SH-SY5Y (cell line): ENCODE measurements at regions not wholly inside any gene's neighbourhood (a gene's known extent, or its start where the extent isn't known, plus 50 kb on each side); places are given as distances from the start of the nearest gene placed in this dataset.

ENCODE experiments used
- GATA2 ChIP-seq: IDR thresholded peaks from 2 replicates; pipeline ENCODE4 v1.6.1; 2011; ENCODE audit warnings: mild to moderate bottlenecking, low read depth, low read length
- GATA3 ChIP-seq: IDR thresholded peaks from 2 replicates; pipeline ENCODE4 v1.6.1; 2011; ENCODE audit warnings: low read depth, mild to moderate bottlenecking, low read length, moderate library complexity

- TF ChIP-seq GATA3 (no peak), GATA2 (no peak)
Measured at GRCh38 chr7:12751764-12752163, 64.3 kb downstream of the ARL4A start.
